ENCODE measurements at regions not wholly inside any gene's neighbourhood (a gene's known extent, or its start where the extent isn't known, plus 50 kb on each side); places are given as distances from the start of the nearest gene placed in this dataset.

DNA sequence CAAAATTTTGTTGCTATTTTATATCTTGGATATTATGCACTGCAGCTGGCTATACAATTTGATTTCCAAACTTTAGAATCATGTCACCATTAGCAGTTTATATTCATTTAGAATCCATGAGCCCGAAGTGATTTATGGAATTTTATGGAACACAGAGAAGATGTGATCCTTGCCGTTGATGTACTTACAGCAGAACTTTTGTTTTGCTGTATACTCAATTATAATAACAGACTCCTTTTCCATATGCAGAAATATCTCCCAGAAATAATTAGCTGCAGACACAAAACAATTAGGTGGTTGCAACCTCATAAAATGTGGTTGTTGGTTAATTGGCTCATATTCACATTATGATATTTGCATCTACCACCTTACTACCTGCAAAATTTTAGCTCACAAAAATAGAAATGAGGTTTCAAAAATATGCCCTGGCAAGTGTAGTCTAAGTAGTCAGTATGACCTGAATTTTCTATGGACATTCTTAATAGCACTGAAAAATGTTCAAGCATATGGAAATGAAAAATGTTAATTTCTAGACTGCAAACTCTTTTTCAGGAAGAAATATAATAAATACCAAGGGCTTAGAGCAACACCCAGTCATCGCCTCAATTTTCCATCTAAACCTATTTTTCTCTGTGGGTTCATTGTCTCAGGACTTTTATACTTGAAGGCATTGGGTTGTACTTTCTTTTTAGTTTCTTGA lies 997.6 kb downstream of the MCTP2 start:
- DNase-seq (ENCODE audit: low read depth, low spot score) = no peak

DNA sequence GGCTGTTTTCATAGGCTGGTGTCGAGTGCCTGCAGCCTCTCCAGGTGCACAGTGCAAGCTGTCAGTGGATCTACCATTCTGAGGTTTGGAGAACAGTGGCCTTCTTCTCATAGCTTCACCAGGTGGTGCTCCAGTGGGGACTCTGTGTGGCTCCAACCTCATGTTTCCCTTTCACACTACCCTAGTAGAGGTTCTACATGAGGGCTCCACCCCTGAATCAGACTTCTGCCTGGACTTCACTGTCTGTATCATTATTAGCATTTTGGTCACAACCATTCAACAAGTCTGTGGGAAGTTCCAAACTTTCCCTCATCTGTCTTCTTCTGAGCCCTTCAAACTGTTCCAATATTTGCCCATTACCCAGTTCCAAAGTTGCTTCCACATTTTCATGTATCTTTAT lies 1003.7 kb downstream of the MCTP2 start:
- DNase-seq (ENCODE audit: low read depth, low spot score) = no peak

GRCh38 chr15:95247071-95247984 lies 1016.0 kb downstream of the MCTP2 start:
- no peak for DNase-seq (ENCODE audit: low read depth, low spot score)

GRCh38 chr15:95249524-95249923 lies 1018.2 kb downstream of the MCTP2 start:
- no peak for DNase-seq (ENCODE audit: low read depth, low spot score)

GRCh38 chr15:95252404-95252803 lies 1021.0 kb downstream of the MCTP2 start:
- no peak for DNase-seq (ENCODE audit: low read depth, low spot score)

GRCh38 chr15:95254263-95254662 lies 1022.9 kb downstream of the MCTP2 start:
- DNase-seq (ENCODE audit: low read depth, low spot score) = no peak

- DNase-seq (ENCODE audit: low read depth, low spot score) = peak; percentile 6
Measured at GRCh38 chr15:95259513-95259912, 1028.2 kb downstream of the MCTP2 start.

DNA sequence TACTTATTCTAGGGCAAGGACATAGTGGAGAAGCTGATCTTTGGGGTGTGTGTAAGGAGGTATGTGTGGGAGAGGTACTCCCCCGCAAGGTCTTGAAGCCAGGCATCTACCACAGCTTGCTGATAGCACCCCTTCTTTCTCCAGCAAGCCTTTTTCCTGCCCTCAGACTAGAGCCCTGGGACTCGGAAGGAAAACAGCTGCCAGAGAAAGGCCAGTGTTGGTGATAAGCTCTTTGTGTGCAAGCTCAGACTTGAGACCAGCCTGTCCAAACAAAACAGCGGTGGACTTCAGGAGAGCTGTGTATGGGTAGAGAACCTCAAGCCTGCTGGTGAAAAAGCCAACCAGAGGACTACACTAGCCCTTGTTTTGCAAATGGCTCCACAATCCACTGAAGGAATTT lies 1028.6 kb downstream of the MCTP2 start:
- no peak for DNase-seq (ENCODE audit: low read depth, low spot score)

DNA sequence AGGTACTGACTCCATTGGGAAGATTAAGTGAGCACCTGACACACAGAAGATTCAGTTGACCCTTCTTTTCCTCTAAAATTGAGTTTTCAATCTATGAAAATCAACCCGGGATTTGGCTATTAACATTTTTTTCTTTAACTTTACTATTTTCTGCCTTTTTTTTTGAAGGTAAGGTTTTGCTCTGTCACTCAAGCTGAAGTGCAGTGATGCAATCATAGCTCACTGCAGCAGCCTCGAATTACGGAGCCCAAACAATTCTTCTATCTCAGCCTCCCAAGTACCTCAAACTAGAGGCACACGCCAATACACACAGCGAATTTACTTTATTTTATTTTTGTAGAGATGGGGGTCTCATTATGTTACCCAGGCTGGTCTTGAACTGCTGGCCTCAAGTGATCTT lies 1029.5 kb downstream of the MCTP2 start:
- DNase-seq (ENCODE audit: low read depth, low spot score) = no peak

DNA sequence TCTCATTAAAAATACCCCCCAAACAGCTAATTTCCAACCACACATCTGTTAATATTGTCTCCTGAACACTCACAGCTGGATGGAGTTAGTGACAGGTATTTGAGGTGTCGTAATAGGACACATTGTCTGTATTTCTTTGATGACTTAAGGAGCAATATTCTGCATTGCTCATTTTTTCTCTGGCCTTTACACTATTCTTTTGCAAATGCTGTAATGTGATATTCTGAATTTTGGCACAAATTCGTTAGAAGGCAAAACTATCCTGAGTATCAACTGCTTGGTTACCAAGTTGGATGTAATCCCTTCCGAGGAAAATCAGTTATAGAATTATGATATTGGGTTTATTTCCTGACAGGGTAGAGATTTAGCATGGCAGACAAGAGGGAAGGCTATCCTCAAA lies 1030.2 kb downstream of the MCTP2 start:
- DNase-seq (ENCODE audit: low read depth, low spot score) = no peak

GRCh38 chr15:95261968-95262367 lies 1030.6 kb downstream of the MCTP2 start:
- DNase-seq (ENCODE audit: low read depth, low spot score) = no peak

- no peak for DNase-seq (ENCODE audit: low read depth, low spot score)
Measured at GRCh38 chr15:95262866-95263564, 1031.7 kb downstream of the MCTP2 start.

- DNase-seq (ENCODE audit: low read depth, low spot score) = no peak
Measured at GRCh38 chr15:95263751-95264150, 1032.4 kb downstream of the MCTP2 start.

DNA sequence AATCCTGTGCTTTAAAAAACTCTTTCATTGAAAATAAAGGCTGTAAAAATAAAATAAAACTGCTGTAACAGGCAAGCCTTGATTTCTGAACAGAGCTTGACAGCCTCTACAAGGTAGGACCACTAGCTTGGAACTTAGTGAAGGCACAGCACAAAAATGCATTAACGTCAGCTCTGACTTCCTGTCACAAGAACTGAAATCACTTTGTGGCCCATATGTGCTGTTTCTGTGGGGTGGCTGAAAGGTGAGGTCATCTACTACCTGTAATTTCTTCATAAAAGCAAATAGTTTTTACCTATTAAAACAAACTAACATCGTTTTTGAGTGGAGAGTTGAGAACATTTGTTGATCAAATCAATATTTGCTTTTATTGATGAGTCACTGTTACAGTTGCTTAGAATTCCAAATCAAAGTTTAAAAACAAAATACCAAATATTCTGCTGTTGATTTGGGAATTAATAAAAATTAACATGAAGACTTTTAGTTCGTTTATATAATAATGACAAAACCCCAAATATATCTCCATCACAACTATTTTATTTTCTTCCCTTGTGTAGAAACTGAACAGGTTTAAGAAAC lies 1034.1 kb downstream of the MCTP2 start:
- DNase-seq (ENCODE audit: low read depth, low spot score) = no peak

GRCh38 chr15:95266451-95267061 lies 1035.2 kb downstream of the MCTP2 start:
- DNase-seq (ENCODE audit: low read depth, low spot score) = no peak

DNA sequence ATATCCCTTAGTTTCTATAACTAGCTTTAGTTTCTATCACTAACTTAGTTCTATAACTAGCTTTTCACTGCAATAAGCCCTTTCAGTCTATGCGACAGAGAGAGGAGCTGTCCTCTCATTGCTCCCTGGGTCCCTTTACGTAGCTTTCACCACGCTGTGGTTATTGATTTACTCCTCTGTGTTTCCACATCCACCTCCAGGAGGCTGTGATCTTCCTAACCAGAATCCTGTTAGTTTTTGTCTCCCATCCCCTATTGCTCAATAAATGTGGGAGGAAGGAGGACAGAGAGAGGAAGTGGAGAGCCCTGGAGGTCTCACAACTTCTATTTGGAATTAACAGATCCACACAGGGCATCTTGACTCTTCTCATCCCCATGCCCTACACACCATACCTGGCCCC lies 1036.1 kb downstream of the MCTP2 start:
- no peak for DNase-seq (ENCODE audit: low read depth, low spot score)

DNA sequence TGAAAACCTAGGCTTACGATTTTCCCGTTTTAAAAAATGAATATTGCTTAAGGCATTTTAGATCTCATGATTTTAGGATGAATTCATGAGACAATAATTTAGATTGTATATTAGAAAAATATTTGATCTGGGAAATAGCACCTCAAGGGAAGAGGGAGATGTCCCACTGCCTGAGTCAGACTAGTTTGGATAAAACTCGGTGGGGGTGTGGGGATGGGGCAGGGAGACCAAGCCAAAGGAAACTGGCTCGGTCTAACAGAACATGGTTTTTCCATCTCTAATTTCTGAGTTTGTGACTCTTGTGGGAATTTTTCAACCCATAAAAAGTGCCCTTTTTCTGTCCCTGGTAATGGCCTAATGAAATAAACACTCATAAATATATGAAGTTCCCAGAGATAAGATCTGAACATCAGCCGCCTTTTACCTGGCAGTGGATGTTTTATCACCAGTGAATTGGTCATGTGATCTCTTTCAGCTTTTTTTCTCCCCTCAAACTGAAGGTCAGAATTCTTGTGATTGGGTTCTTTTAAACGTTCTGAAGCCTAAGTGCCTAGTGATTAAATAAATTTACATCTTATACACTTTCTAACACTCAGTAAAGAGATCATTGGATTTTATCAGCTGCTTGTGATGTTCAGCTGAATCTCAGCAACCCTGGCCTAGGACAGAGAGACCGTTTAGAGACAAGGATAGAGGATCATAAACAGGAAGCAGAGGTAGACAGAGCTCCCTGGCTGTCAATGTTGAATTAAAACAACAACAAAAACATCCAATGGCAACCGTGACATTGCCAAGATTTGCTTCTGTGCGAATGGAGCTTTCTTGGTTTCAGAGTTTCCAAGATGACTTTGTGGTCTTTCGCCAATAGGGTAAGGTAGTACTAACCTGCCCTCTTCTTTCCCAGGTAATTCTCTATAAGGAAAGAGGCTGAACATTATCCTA lies 1038.2 kb downstream of the MCTP2 start:
- DNase-seq (ENCODE audit: low read depth, low spot score) = no peak

GRCh38 chr15:95274101-95274500 lies 1042.7 kb downstream of the MCTP2 start:
- DNase-seq (ENCODE audit: low read depth, low spot score) = no peak

- DNase-seq (ENCODE audit: low read depth, low spot score) = no peak
Measured at GRCh38 chr15:95277266-95277665, 1045.9 kb downstream of the MCTP2 start.

- no peak for DNase-seq (ENCODE audit: low read depth, low spot score)
Measured at GRCh38 chr15:95278532-95279245, 1047.3 kb downstream of the MCTP2 start.
